Fibroblast of the aortic adventitia (primary cell): ENCODE measurements at regions not wholly inside any gene's neighbourhood (a gene's known extent, or its start where the extent isn't known, plus 50 kb on each side); places are given as distances from the start of the nearest gene placed in this dataset.
A peak's percentile ranks its signal among the peaks of the same experiment; 100 is the strongest.

Experiments used
- DNase-seq: peaks from one replicate; pipeline ENCODE4 v3.0.0-alpha.2; 2010; ENCODE audit warnings: low read depth
- H3K4me3 ChIP-seq: 2 replicates; pipeline ENCODE4 v1.5.1; 2011; ENCODE audit warnings: low read depth, mild to moderate bottlenecking, control low read depth, low read length, moderate library complexity
- CTCF ChIP-seq: IDR thresholded peaks from 2 replicates; pipeline ENCODE4 v1.5.1; 2011; ENCODE audit warnings: mild to moderate bottlenecking, low read length, control low read depth, inconsistent platforms; ENCODE audit not compliant: insufficient read depth

- TF ChIP-seq CTCF, result no peak
- no peak for DNase-seq
- H3K4me3 ChIP-seq, result no peak overlapping the region
Observed at GRCh38 chr12:46111715-46112114, 121.3 kb upstream of the SCAF11 start.

GRCh38 chr12:46110928-46111699 lies 120.7 kb upstream of the SCAF11 start:
- no peak for DNase-seq
- peak; percentile 12 for TF ChIP-seq CTCF

GRCh38 chr12:46110223-46110611 lies 119.8 kb upstream of the SCAF11 start:
- no peak overlapping the region for H3K4me3 ChIP-seq
- TF ChIP-seq CTCF, result no peak
- no peak for DNase-seq

More at GRCh38 chr12:46110928-46111699, 120.7 kb upstream of the SCAF11 start:
- no peak overlapping the region for H3K4me3 ChIP-seq

GRCh38 chr12:46109343-46110222 lies 119.2 kb upstream of the SCAF11 start:
- no peak for TF ChIP-seq CTCF
- DNase-seq, result no peak
- no peak overlapping the region for H3K4me3 ChIP-seq

GRCh38 chr12:46108721-46109120 lies 118.3 kb upstream of the SCAF11 start:
- DNase-seq, result no peak
- no peak for TF ChIP-seq CTCF
- H3K4me3 ChIP-seq, result no peak overlapping the region

- TF ChIP-seq CTCF, result no peak
- no peak for DNase-seq
- H3K4me3 ChIP-seq, result no peak overlapping the region
Observed at GRCh38 chr12:46107591-46107990, 117.2 kb upstream of the SCAF11 start.
